COLO668 (cell line): ENCODE measurements at regions not wholly inside any gene's neighbourhood (a gene's known extent, or its start where the extent isn't known, plus 50 kb on each side); places are given as distances from the start of the nearest gene placed in this dataset.

Experiments used
- DNase-seq: peaks from one replicate; lab custom pipeline; 2025; ENCODE audit not compliant: unreplicated experiment; lab: John Stamatoyannopoulos, UW

DNA sequence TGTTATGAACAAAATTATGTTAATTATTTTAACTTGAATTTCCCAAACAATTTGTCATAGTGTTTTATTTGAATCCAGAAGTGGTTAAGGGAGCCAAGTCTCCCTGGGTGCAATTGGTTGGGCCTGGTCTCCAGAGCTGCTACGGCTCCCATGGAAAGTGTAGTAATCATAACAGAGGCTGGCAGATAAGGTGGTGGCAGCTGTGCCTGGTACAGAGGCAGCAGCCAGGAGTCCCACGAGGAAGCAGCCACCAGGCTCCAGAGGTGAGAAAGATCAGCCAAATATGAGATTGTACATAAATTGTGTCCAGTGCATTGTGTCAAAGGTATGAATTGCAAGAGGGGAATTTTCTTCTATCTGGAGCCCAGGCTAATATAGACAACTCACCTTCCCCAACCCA lies 368.9 kb upstream of the PTBP2 start:
- DNase-seq = no peak

DNA sequence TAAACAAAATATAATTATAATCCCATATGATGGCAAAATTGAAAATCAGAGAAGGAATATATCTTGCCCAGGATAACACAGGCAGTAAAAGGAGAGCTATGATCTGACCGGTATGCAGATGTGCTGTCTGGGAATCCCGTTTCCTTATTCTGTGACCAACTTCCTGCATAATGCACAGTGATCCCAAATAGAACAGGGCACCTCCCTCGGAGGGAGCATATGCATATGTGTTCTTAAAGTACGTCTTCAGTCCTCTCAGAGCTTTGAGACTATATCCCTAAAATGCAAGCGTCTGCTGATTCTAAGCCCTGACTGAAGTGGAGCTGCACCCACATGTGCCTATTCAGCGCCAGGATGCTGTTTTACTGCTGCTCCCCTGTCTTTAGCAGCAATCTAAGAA lies 366.1 kb upstream of the PTBP2 start:
- DNase-seq = no peak

DNA sequence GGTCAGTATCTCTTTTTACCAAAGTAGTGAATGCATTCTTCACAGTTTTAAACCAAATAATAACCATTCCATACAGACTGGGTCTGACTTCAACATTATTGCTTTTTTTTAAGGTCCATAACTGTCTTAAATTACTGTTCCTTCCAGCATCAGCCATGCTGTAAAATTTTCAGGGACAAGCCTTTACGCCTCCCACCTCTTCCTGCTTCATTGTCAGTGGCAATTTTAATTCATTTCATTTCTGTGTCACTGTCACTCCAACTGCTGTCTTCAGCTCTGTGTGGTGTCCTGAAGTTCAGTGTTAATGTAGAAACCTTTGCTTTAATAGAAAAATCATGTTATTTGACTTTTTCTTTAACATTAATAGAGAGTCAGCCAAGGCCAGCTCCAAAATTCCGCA lies 365.6 kb upstream of the PTBP2 start:
- no peak for DNase-seq

DNA sequence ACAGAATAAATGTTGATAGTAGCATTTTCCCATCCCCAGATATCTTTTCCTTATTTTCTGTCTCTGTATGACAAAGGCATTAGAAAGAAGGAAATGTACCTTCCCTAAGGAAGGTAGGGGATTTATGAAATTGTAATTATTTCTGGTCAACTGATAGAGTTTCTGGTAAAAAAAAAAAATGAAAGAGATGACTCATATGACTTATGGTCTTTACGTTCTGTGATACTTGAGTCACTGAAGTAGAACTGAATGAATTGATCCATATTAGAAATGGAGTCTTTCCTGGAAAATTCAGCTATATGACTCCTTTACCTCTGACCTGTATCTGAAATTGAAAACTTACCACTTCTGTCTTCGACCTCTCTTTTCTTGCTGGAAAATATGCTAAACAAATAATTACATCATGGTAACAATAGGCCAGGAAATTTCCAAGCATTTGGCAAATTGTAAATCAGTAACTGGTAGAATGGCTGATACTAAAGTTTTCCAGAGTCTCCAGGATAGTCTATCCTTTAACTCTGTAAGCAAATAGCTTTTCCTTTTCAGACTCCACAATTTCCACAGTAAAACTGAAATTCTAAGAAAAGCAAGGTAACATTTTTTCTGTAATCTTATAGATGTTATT lies 364.3 kb upstream of the PTBP2 start:
- DNase-seq = no peak

DNA sequence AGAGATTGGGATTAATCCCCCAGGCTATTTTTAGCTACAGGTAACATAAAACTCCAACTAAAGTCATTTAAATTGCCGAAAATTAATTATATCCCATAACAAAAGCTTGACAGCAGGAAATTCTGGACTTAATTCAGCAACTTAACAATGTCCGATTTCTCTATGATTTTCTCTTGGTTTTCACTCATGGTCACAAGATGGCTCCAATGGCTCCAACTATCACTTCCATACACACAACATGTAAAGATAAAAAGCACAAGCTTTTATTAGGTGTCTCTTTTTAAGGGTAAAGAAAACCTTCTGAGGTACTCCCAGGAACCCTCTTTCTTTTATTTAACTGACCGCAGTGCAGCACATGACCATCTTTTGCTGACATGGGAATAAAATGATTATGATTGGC lies 363.5 kb upstream of the PTBP2 start:
- DNase-seq = no peak

DNA sequence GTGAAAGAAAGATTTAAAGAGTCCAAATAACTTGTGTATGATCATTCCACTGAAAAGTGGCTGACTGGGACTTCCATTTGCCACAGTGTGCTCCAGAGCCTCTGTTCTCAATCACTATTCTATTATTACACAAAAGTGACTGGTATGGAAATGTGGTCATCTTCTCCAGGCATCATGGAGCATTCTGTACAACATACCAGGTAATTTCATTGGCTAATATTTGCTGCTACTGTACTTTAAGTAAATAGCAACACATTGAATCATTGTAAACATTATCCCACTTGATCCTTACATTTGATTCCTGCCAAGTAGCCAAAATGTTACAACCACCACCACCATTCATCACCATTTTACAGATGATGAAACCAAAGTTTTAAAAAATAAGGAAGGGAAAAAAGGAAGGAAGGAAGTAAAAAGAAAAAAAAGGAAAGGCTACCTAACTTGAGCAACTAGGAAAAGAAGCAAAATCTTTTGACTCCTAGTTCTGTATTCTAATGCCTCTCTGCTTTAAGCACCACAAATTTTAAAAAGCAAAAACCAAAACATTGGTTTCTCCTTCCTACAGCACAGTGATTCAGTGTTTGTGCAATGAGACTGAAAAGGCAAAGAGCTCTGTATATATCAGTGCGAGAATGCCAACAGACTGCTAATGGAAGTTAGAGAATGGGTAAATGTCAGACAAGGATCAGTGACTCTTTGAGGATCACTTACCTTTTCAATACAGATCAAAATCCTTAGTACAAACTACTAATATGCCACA lies 361.4 kb upstream of the PTBP2 start:
- no peak for DNase-seq

DNA sequence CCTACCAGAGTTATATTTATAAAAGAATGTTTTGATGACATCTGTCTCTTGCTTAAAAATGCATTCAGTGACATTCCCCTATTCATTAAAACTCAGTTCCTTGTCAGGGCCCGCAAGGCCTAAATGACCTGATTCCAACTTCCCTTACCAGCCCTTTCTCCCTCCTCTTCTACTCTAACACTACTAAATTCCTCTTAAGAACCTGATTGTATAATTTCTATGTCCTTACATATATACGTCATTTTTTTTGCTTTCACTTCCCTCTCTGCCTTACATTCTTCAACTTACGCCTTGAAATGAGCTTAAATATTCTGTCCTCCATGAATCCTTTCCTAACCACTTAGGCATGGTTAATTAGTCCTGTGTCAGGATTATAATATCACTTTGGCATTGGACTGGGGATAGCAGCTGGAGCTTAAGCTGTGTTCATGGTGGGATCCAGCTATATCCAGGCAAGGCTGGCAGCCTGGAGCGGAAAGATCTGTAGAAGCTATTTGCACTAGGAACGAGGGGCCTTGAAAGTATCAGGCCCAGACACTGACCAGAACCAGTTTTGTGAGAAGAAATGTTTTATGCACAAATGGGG lies 360.2 kb upstream of the PTBP2 start:
- DNase-seq = no peak

DNA sequence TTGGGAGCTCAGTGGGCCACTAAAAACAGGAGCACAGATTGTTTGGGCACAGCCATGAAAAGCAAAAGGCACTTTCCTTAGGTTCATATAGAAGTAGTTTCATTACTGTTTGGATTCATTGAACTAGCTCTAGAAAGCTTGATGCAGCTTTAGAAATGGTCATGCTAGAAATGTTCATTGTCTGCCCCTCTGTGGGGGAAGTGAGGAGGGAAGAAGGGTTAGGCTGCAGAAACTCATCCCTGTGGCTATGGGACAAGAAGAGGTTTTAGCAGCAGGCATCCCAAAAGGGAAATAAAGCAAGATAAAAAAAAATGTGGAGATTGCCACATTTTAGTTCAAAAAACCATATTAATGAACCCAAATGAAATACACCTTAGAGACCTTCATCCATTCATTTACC lies 359.6 kb upstream of the PTBP2 start:
- no peak for DNase-seq

DNA sequence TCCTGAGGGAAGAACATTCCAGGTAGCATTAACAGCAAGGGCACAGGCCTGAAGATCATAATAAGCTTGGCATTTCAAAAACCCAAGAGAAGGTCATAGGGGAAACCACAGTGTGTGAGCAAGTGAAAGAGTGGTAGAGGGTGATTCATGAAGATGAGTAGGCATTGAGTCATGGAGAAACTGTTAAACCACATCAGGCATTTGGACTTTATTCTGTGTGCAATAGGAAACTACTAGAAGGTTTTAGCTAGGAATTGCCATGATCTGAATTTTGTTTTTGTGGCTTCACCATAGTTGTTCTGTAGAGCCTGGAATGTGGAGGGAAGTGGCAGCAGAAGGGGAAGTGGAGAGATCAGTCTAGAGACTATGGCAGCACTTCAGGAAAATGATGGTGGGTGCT lies 359.0 kb upstream of the PTBP2 start:
- no peak for DNase-seq

DNA sequence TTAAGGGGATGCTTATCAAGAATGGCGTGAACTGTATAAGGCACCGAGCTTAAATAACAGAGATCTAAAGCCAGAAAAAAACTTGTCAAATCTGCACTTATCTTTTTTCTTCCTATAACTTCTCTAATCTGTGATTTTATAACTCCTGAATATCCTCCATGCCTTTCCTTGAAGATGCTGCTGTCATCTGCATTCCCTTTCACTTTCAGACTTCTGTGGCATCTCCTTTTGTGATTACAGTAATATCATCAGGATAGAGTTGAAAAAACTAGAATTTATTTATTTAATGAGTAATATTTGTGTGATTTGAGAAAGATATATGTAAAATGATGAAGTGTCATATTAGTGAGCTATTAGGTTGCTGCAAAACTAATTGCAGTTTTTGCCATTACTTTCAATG lies 357.8 kb upstream of the PTBP2 start:
- DNase-seq = no peak

DNA sequence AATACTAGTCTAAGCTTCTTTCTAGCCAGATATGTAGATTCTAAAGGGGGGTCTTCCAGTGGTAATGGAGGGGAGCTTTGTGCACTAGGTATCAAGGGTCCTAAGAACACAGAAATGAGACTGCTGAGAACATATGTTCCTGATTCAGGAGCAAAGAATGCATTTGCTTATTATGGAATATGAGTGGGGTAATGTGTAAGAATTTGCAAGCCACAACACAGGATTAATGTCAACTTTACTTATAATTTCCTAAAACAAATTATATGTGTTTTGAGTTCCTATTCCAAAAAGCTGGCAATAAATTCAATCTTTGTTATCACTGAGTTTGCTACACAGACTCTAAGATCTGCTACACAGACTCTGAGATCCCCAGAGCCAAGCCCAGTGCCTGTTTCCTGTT lies 357.0 kb upstream of the PTBP2 start:
- no peak for DNase-seq

DNA sequence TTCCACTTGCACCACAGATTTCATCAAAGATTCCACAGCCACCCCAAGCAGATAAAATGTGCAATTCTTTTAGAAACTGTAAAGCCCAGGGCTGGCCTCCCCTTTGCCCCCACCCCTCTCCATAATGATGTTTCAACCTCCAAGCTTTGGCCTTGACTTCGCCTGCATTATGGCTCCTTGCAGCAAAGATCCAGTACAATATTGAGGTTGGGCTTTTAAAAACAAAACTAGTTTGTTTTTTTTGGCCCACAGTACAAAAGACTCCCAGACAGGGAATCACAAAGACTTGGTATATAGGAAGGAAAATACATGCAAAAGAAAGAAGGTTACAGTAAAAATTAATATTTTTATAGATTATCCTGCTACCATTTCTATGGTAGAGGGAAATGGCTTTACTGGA lies 356.5 kb upstream of the PTBP2 start:
- no peak for DNase-seq

DNA sequence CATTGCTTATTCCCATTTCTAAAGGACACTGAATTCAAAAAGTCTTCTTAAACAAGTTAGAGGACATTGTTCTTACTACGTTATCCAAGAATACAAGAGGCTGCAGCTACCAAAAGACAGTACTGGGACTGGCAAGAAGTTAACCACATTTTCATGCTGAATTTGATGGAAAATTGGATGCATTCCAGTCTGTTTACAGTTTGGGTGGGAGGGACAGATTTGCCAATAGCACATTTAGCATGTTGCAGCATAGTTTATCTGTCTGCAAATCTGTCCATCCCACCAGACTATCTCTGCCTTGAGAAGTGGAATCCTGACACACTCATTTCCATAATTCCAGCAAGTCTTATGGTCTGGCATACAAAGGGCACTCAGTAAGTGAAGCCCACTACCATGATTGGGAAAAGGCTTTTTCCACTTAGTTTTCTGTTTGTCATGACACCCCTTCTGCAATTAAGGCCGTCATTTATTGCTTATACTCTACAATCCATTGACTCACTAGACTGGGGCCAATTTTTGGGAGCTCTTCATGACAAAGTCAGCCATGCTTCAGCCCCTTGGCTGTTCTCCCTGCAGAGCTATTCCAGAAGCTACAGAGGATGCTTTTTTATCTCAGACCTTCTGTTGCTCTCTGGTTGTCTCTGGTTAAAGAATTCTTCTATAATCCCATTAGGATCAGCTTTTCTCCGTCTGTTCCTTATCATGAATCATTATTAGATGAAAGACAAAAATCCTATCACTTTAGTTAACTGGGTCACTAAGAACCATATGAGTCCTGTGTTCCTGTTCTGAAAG lies 355.8 kb upstream of the PTBP2 start:
- DNase-seq = no peak

DNA sequence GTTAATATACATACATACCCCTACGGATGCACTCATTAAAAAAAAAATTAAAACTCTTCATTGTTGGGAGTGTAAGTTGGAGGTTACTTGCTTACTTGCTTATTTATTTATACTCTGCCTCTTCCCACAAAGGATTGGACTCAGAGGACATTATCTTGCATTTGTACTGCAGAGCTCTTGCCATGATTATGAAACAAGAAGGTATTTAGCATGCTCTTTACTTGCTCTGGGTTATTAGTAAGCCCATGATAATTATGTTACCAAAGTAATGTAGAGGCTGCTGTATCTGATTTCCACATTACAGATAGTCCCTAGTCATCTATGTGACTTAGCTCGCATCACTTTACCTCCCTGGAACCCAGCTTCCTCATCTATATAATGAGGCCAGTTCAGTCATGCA lies 355.1 kb upstream of the PTBP2 start:
- no peak for DNase-seq

DNA sequence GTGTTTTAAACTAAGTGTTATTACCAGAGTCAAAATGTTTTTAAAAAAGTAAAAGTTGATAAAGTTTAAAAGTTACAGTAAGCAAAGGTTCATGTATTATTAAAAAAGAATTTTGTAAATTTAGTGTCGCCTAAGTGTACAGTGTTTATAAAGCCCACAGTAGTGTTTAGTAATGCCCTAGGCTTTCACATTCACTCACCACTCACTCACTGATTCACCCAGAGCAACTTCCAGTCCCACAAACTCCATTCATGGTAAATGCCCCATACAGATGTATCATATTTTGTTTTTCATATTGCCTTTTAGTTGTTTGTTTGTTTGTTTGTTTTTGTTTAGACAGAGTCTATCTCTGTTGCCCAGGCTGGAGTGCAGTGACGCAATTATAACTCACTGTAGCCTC lies 353.8 kb upstream of the PTBP2 start:
- DNase-seq = no peak

DNA sequence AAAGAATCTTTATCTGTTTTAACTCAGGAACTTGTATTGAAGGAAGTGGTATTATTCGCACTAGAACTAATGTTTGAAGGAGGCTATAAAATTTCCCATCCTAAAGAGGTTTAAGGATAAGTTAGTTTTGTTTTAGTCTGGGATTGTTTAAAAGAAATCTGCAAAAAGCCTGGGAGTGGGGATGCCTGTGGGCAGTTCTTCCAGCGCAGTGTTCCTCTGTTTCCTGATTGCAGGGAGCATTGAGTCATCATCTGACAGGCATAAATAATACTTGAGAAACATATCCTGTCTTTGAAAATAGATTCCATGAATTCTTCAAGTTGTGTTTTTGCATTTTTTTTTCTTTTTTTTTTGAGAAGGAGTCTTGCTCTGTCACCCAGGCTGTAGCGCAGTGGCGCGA lies 350.8 kb upstream of the PTBP2 start:
- no peak for DNase-seq

DNA sequence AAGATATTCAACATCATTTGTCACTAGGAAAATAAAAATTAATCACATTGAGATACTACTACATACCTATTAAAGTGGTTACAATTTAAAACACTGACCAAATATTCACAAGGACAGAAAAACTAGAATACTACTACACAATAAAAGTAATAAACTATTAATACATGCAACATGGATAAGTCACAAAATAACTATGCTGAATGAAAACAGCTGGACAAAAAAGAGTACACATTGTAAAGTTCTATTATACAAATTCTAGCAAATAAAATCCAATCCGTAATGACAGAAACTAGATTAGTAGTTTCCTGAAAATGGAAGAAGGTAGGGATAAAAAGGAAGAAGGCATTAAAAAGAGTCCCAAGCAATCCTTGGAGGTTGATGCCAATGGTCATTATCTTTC lies 348.7 kb upstream of the PTBP2 start:
- DNase-seq = no peak

DNA sequence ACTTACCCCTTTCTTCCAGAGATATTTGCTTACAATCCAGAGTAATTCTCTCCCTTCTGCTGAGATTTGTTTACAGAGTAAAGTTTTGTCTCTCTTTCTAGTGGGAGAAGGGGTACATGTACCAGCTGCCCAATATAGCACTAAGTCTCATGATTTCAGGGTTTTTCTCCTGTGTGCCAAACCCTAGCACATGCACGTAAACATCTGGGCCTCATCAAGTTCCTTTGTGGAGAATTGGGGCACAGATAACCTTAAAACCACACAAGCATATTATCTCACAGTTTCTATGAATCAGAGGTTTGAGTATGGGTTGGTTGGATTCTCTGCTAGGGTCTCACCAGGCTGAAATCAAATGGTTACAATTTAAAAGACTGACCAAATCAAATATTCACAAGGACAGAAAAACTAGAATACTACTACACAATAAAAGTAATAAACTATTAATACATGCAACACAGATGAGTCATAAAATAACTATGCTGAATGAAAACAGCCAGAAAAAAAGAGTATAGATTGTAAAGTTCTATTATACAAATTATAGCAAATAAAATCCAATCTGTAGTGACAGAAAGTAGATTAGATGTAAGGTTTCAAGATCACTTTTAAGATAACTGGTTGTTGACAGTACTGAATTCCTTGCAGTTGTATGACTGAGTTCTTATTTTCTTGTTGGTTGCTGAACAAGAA lies 347.4 kb upstream of the PTBP2 start:
- no peak for DNase-seq

DNA sequence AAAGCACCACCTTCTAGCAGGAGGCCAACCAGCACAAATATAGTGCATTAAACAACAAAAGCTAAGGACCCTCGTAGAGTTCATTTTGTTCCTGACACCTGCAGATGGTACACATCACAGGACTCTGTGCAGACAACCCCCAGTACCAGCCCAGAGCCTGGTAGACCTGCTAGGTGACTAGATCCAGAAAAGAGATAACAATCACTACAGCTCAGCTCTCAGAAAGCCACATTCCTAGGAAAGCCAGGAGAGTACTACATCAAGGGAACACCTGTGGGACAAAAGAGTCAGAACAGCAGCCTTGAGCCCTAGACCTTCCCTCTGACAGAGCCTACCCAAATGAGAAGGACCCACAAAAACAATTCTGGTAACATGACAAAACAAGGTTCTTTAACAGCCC lies 344.7 kb upstream of the PTBP2 start:
- no peak for DNase-seq

DNA sequence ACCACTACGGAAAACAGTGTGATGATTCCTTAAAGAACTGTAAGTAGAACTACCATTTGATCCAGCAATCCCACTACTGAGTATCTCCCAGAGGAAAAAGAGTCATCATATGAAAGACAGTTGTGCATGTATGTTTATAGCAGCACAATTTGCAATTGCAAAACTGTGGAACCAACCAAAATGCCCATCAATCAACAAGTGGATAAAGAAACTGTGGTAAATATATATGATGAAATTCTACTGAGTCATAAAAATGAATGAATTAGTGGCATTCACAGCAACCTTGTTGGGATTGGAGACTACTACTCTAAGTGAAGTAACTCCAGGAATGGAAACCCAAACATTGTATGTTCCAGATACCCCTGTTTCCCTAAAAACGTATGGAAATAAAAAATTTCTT lies 337.0 kb upstream of the PTBP2 start:
- no peak for DNase-seq

DNA sequence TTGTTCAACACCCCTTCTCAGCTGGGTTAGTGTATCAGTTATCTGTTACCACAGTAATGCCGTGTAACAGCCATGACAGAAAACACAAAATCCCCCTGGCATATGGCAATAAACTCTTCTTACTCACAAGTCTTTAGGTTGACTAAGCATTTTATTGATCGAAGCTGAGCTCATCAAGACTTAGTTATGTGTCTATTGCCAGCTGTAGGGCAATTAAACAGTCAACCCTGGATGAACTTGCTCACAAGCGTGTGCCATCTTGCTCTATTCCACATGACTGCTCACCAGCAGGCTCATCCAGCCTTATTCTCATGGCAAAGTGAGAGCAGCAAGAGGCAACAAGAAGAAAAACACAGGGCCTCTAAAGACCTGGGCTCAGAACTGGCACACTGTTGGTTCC lies 333.8 kb upstream of the PTBP2 start:
- no peak for DNase-seq
